Gastrocnemius medialis (tissue), 4 donors: ENCODE measurements at regions not wholly inside any gene's neighbourhood (a gene's known extent, or its start where the extent isn't known, plus 50 kb on each side); places are given as distances from the start of the nearest gene placed in this dataset.

Experiments used
- ATAC-seq, 2 donors: fragments of 150-250 bp; one replicate each; pipeline ENCODE4 v1.9.1; 2016
- DNase-seq, 2 donors: peaks; one replicate each; pipeline ENCODE4 v3.0.0-alpha.2; 2019
- H3K27ac ChIP-seq, 4 donors: fragments of 200-600 bp; sonication (generic); 1 replicate in 1 of 4; 2 replicates in 3 of 4; pipeline ENCODE4 v1.5.1; 2016 to 2018; ENCODE audit warnings: mild to moderate bottlenecking in 2 of 4, moderate library complexity in 1 of 4
- H3K27me3 ChIP-seq, 3 donors: fragments of 200-600 bp; sonication (generic) in 2 of 3; 1 replicate in 1 of 3; 2 replicates in 2 of 3; pipeline versions ENCODE4 v1.5.1 to v1.6.0; 2016 to 2019; ENCODE audit warnings: mild to moderate bottlenecking in 1 of 3, moderate library complexity in 1 of 3
- H3K36me3 ChIP-seq, 2 donors: fragments of 200-600 bp; sonication (generic) in 1 of 2; one replicate each; pipeline ENCODE4 v1.5.1; 2017 to 2018
- H3K4me1 ChIP-seq, 2 donors: fragments of 200-600 bp; sonication (generic) in 1 of 2; one replicate each; pipeline ENCODE4 v1.5.1; 2016 to 2017; ENCODE audit warnings: mild to moderate bottlenecking in 2 of 2
- H3K4me3 ChIP-seq, 4 donors: fragments of 200-600 bp; sonication (generic) in 3 of 4; 1 replicate in 1 of 4; 2 replicates in 3 of 4; pipeline ENCODE4 v1.5.1; 2016 to 2019; ENCODE audit warnings: mild to moderate bottlenecking in 2 of 4
- H3K9me3 ChIP-seq, 3 donors: fragments of 200-600 bp; sonication (generic) in 2 of 3; 1 replicate in 1 of 3; 2 replicates in 2 of 3; pipeline ENCODE4 v1.5.1; 2016 to 2019
- CTCF ChIP-seq, 5 experiments: fragments of 450-650 bp in 3 of 5; fragments of 200-600 bp in 2 of 5; sonication (generic) in 2 of 5; IDR thresholded peaks in 4 of 5; conservative IDR thresholded peaks in 1 of 5; 1 replicate in 4 of 5; 2 replicates in 1 of 5; pipeline ENCODE4 v1.5.1; 2016 to 2019; ENCODE audit warnings: antibody characterized with exemption in 5 of 5, mild to moderate bottlenecking in 3 of 5, moderate library complexity in 3 of 5
- POLR2A ChIP-seq, 2 donors: fragments of 450-650 bp; IDR thresholded peaks; one replicate each; pipeline ENCODE4 v1.6.1; 2017; ENCODE audit warnings: antibody characterized with exemption in 2 of 2, mild to moderate bottlenecking in 2 of 2, moderate library complexity in 2 of 2
- in situ Hi-C, 4 donors: fragments of 200-750 bp; cut with MboI; loops; one replicate each; pipeline versions ENCODE4 v1.15.0 to v1.8.0; 2017; ENCODE audit warnings: low sequenced_read_pairs in 4 of 4
- intact Hi-C: fragments of 100-400 bp; cut with DNase I; formaldehyde crosslinking; loops from one replicate; pipeline ENCODE4 v1.15.1; 2023; ENCODE audit warnings: low total_unique reads

GRCh38 chr5:74112372-74113195 lies 486.6 kb downstream of the ARHGEF28 start:
- intact Hi-C loops, result no loop called here
- no peak overlapping the region for H3K27ac ChIP-seq
- no peaks in the 10 kb centered on the region for H3K9me3 ChIP-seq
- in situ Hi-C loops, result no loop called here
- H3K27me3 ChIP-seq, result no peaks in the 10 kb centered on the region
- H3K36me3 ChIP-seq, result no peaks in the 10 kb centered on the region
- ATAC-seq (no peak), DNase-seq (no peak)
- peaks cover 0 to 3% of the 10 kb centered on the region in 2 donors for H3K4me1 ChIP-seq
- no peak for TF ChIP-seq POLR2A (IDR thresholded peaks at IDR 0.05)
- no peak for TF ChIP-seq CTCF (IDR thresholded peaks at IDR 0.05 in 4 of 5, conservative IDR thresholded peaks at IDR 0.05 in 1 of 5)
- no peak overlapping the region for H3K4me3 ChIP-seq

GRCh38 chr5:74111764-74112163 lies 485.8 kb downstream of the ARHGEF28 start:
- in situ Hi-C loops, result no loop called here
- Histone ChIP-seq H3K27ac (no peak overlapping the region), H3K27me3 (no peaks in the 10 kb centered on the region), H3K9me3 (no peaks in the 10 kb centered on the region), H3K4me1 (peaks cover 0 to 8% of the 10 kb centered on the region in 2 donors), H3K4me3 (no peak overlapping the region), H3K36me3 (no peaks in the 10 kb centered on the region)
- no peak for DNase-seq
- no peak for TF ChIP-seq POLR2A (IDR thresholded peaks at IDR 0.05)
- no peak for TF ChIP-seq CTCF (IDR thresholded peaks at IDR 0.05 in 4 of 5, conservative IDR thresholded peaks at IDR 0.05 in 1 of 5)
- ATAC-seq, result no peak
- intact Hi-C loops, result no loop called here

GRCh38 chr5:74109344-74109743 lies 483.3 kb downstream of the ARHGEF28 start:
- H3K36me3 ChIP-seq, result no peaks in the 10 kb centered on the region
- in situ Hi-C loops, result no loop called here
- no peak overlapping the region for H3K27ac ChIP-seq
- TF ChIP-seq CTCF (IDR thresholded peaks at IDR 0.05 in 4 of 5, conservative IDR thresholded peaks at IDR 0.05 in 1 of 5) (no peak), POLR2A (IDR thresholded peaks at IDR 0.05) (no peak)
- no peak overlapping the region for H3K4me3 ChIP-seq
- peaks cover 0 to 15% of the 10 kb centered on the region in 2 donors for H3K4me1 ChIP-seq
- ATAC-seq (no peak), DNase-seq (no peak)
- no peaks in the 10 kb centered on the region for H3K9me3 ChIP-seq
- intact Hi-C loops, result no loop called here
- H3K27me3 ChIP-seq, result no peaks in the 10 kb centered on the region

GRCh38 chr5:74107899-74108298 lies 481.9 kb downstream of the ARHGEF28 start:
- TF ChIP-seq POLR2A (IDR thresholded peaks at IDR 0.05) (no peak), CTCF (IDR thresholded peaks at IDR 0.05 in 4 of 5, conservative IDR thresholded peaks at IDR 0.05 in 1 of 5) (no peak)
- Histone ChIP-seq H3K27ac (peak overlapping the region; percentile 32 to 75 (median 68)), H3K36me3 (no peaks in the 10 kb centered on the region), H3K9me3 (no peaks in the 10 kb centered on the region), H3K4me1 (peaks cover 0 to 15% of the 10 kb centered on the region in 2 donors), H3K4me3 (no peak overlapping the region), H3K27me3 (no peaks in the 10 kb centered on the region)
- DNase-seq (peak; percentile 55 to 70), ATAC-seq (peak; percentile 97 to 98)
- intact Hi-C loops (no loop called here), in situ Hi-C loops (no loop called here)
